WTC11 (cell line): ENCODE measurements at regions not wholly inside any gene's neighbourhood (a gene's known extent, or its start where the extent isn't known, plus 50 kb on each side); places are given as distances from the start of the nearest gene placed in this dataset.

Experiments used
- ATAC-seq: fragments of 200-7000 bp; cut with Tn5 transposase; 2 replicates; pipeline ENCODE4 v1.10.0; 2021; ENCODE audit warnings: mild to moderate bottlenecking, moderate library complexity
- CTCF ChIA-PET: fragments of 300-600 bp; sonication (Branson Sonifier 250); formaldehyde crosslinking; loops from one replicate; lab custom pipeline; 2021; ENCODE audit warnings: antibody characterized with exemption; lab: Charles Lee
- POLR2A ChIA-PET: fragments of 350-600 bp; sonication (Branson Sonifier 250); formaldehyde crosslinking; loops from one replicate; lab custom pipeline; 2021; ENCODE audit warnings: antibody characterized with exemption; lab: Charles Lee
- DNase-seq: peaks from one replicate; pipeline ENCODE4 v3.0.0; 2021; ENCODE audit warnings: low spot score
- H3K27ac Mint-ChIP-seq: 2 replicates; pipeline ENCODE4 v1.8.0; 2021; ENCODE audit warnings: mixed read lengths
- H3K27me3 Mint-ChIP-seq: 2 replicates; pipeline ENCODE4 v1.8.0; 2021; ENCODE audit warnings: low read depth, mild to moderate bottlenecking, moderate library complexity, mixed read lengths
- H3K36me3 Mint-ChIP-seq: 2 replicates; pipeline ENCODE4 v1.8.0; 2021; ENCODE audit warnings: mixed read lengths
- H3K4me1 Mint-ChIP-seq: 2 replicates; pipeline ENCODE4 v1.8.0; 2022; ENCODE audit warnings: mixed read lengths
- H3K4me3 Mint-ChIP-seq: 2 replicates; pipeline ENCODE4 v1.8.0; 2021; ENCODE audit warnings: mild to moderate bottlenecking, moderate library complexity, mixed read lengths
- H3K9me3 Mint-ChIP-seq: 2 replicates; pipeline ENCODE4 v1.8.0; 2021; ENCODE audit warnings: mixed read lengths
- ARID4B ChIP-seq: sonication (generic); formaldehyde crosslinking; IDR thresholded peaks from 2 replicates; pipeline ENCODE4 v1.8.0; 2023; ENCODE audit warnings: missing genetic modification reagents, mild to moderate bottlenecking, borderline replicate concordance
- ATF3 ChIP-seq: sonication (generic); formaldehyde crosslinking; conservative IDR thresholded peaks from 2 replicates; pipeline ENCODE4 v1.8.1; 2022; ENCODE audit warnings: mild to moderate bottlenecking, missing genetic modification reagents
- CREB1 ChIP-seq: sonication (generic); formaldehyde crosslinking; IDR thresholded peaks from 2 replicates; pipeline ENCODE4 v1.8.0; 2023; ENCODE audit warnings: mild to moderate bottlenecking, missing genetic modification reagents
- CTCF ChIP-seq: fragments of 200-600 bp; IDR thresholded peaks from 2 replicates; pipeline ENCODE4 v1.8.0; 2022; ENCODE audit warnings: antibody characterized with exemption
- E2F4 ChIP-seq: sonication (generic); formaldehyde crosslinking; IDR thresholded peaks from 2 replicates; pipeline ENCODE4 v1.8.1; 2022; ENCODE audit warnings: low read depth, mild to moderate bottlenecking, moderate library complexity, missing genetic modification reagents, borderline replicate concordance
- FOXP1 ChIP-seq: sonication (generic); formaldehyde crosslinking; IDR thresholded peaks from 2 replicates; pipeline ENCODE4 v1.8.0; 2022; ENCODE audit warnings: missing genetic modification reagents, mild to moderate bottlenecking, moderate library complexity, borderline replicate concordance
- IRF2 ChIP-seq: sonication (generic); formaldehyde crosslinking; IDR thresholded peaks from 2 replicates; pipeline ENCODE4 v1.8.0; 2022; ENCODE audit warnings: low read depth, missing genetic modification reagents, borderline replicate concordance
- JUN ChIP-seq: sonication (generic); formaldehyde crosslinking; IDR thresholded peaks from 2 replicates; pipeline ENCODE4 v1.8.0; 2023; ENCODE audit warnings: mild to moderate bottlenecking, missing genetic modification reagents
- NR1H2 ChIP-seq: sonication (generic); formaldehyde crosslinking; IDR thresholded peaks from 2 replicates; pipeline ENCODE4 v1.9.0; 2021; ENCODE audit warnings: mild to moderate bottlenecking, moderate library complexity, missing genetic modification reagents
- NR3C1 ChIP-seq: sonication (generic); formaldehyde crosslinking; conservative IDR thresholded peaks from 2 replicates; pipeline ENCODE4 v1.8.1; 2023; ENCODE audit warnings: low read depth, mild to moderate bottlenecking, missing genetic modification reagents
- PRRX2 ChIP-seq: fragments of 250-450 bp; sonication (Bioruptor Pico); IDR thresholded peaks from 2 replicates; pipeline ENCODE4 v1.8.0; 2021; ENCODE audit warnings: mild to moderate bottlenecking
- TP53 ChIP-seq: sonication (generic); formaldehyde crosslinking; IDR thresholded peaks from 2 replicates; pipeline ENCODE4 v1.8.1; 2023; ENCODE audit warnings: mild to moderate bottlenecking, missing genetic modification reagents
- USF1 ChIP-seq: sonication (generic); formaldehyde crosslinking; IDR thresholded peaks from 2 replicates; pipeline ENCODE4 v1.8.0; 2022; ENCODE audit warnings: mild to moderate bottlenecking, missing genetic modification reagents
- USF2 ChIP-seq: sonication (generic); formaldehyde crosslinking; IDR thresholded peaks from 2 replicates; pipeline ENCODE4 v1.8.1; 2023; ENCODE audit warnings: mild to moderate bottlenecking, missing genetic modification reagents, moderate library complexity

- CTCF ChIA-PET, result interaction anchor here (0.8 kb wide), 1 partner anchor 25 kb away, joined by 3 read pairs; no protein-coding TSS in a partner anchor
- Mint-ChIP-seq H3K4me3 (no peak overlapping the region), H3K4me1 (peaks cover 21% of the 10 kb centered on the region), H3K36me3 (peaks cover 11% of the 10 kb centered on the region), H3K27me3 (no peaks in the 10 kb centered on the region), H3K27ac (no peak overlapping the region), H3K9me3 (peaks cover 33% of the 10 kb centered on the region)
- no peak for ATAC-seq
- TF ChIP-seq NR3C1 (CRISPR knock-in tag) (no peak), ATF3 (CRISPR knock-in tag) (no peak), USF2 (CRISPR knock-in tag) (no peak), CREB1 (CRISPR knock-in tag) (no peak), PRRX2 (CRISPR knock-in tag) (no peak), TP53 (CRISPR knock-in tag) (no peak), FOXP1 (CRISPR knock-in tag) (no peak), NR1H2 (CRISPR knock-in tag) (no peak)
- no peak for DNase-seq
- POLR2A ChIA-PET, result interaction anchor here (0.6 kb wide), 1 partner anchor 739 kb away, joined by 5 read pairs; no protein-coding TSS in a partner anchor
Measured at GRCh38 chr9:75626860-75627259, 263.6 kb upstream of the PCSK5 start.

GRCh38 chr9:75628952-75629351 is 261.5 kb upstream of the PCSK5 start:
- H3K4me3 Mint-ChIP-seq, result no peak overlapping the region
- H3K27me3 Mint-ChIP-seq, result no peaks in the 10 kb centered on the region
- no peaks in the 10 kb centered on the region for H3K36me3 Mint-ChIP-seq
- CTCF ChIA-PET, result interaction anchor here (1.0 kb wide), 1 partner anchor 230 kb away, joined by 5 read pairs; no protein-coding TSS in a partner anchor
- TF ChIP-seq E2F4 (CRISPR knock-in tag), result no peak
- no peak for TF ChIP-seq JUN
- TF ChIP-seq CTCF, result no peak
- no peak for TF ChIP-seq USF1 (CRISPR knock-in tag)
- TF ChIP-seq IRF2 (CRISPR knock-in tag), result no peak
- TF ChIP-seq ARID4B (CRISPR knock-in tag), result no peak
- H3K27ac Mint-ChIP-seq, result no peak overlapping the region
- peaks cover 16% of the 10 kb centered on the region for H3K9me3 Mint-ChIP-seq
- no peak for ATAC-seq
- POLR2A ChIA-PET, result no interaction called here
- peaks cover 18% of the 10 kb centered on the region for H3K4me1 Mint-ChIP-seq
- DNase-seq, result no peak
